ENCODE measurements at regions not wholly inside any gene's neighbourhood (a gene's known extent, or its start where the extent isn't known, plus 50 kb on each side); places are given as distances from the start of the nearest gene placed in this dataset.

DNA sequence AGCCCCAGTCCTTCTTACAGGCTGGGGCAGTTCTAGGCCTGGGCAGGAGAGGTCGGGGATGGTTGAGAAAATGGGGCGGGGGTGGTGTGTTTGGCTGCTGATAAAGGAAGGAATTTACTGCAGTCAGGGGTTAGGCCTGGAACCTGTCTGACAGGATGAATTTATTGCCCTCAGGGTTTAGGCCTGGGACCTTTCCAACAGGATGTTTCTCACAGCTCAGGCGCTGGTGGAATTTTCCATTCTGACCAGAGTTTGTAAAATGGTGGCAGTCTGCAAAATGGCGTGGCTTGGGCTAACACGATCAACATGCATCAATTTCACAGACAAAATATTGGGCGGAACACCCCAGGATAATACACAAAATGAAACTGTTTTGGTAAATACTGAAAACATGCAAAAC lies 83.5 kb upstream of the SPIN4 start:
- Histone ChIP-seq H2AFZ (ENCODE audit: low read length) (no peak overlapping the region), H3K27ac (ENCODE audit: low read depth, low read length) (no peak overlapping the region), H3K79me2 (ENCODE audit: insufficient read depth, low read length) (peaks cover 5% of the 10 kb centered on the region), H3K4me1 (ENCODE audit: insufficient read depth, low read length) (no peaks in the 10 kb centered on the region), H3K4me3 (ENCODE audit: insufficient read depth, low read length) (no peak overlapping the region), H3K27me3 (ENCODE audit: insufficient read depth, low read length) (no peaks in the 10 kb centered on the region), H4K20me1 (ENCODE audit: insufficient read depth, low read length) (no peaks in the 10 kb centered on the region), H3K9me3 (ENCODE audit: low read depth, low read length) (no peaks in the 10 kb centered on the region), H3K36me3 (ENCODE audit: insufficient read depth, low read length) (no peaks in the 10 kb centered on the region), H3K4me2 (ENCODE audit: insufficient read depth, low read length) (no peak overlapping the region)
- TF ChIP-seq, protein P1, sequence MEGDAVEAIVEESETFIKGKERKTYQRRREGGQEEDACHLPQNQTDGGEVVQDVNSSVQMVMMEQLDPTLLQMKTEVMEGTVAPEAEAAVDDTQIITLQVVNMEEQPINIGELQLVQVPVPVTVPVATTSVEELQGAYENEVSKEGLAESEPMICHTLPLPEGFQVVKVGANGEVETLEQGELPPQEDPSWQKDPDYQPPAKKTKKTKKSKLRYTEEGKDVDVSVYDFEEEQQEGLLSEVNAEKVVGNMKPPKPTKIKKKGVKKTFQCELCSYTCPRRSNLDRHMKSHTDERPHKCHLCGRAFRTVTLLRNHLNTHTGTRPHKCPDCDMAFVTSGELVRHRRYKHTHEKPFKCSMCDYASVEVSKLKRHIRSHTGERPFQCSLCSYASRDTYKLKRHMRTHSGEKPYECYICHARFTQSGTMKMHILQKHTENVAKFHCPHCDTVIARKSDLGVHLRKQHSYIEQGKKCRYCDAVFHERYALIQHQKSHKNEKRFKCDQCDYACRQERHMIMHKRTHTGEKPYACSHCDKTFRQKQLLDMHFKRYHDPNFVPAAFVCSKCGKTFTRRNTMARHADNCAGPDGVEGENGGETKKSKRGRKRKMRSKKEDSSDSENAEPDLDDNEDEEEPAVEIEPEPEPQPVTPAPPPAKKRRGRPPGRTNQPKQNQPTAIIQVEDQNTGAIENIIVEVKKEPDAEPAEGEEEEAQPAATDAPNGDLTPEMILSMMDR (IDR thresholded peaks at IDR 0.05; ENCODE audit: extremely low read depth, low read depth, low read length), result no peak
- DNase-seq (ENCODE audit: insufficient read length, low spot score, missing footprints), result no peak

DNA sequence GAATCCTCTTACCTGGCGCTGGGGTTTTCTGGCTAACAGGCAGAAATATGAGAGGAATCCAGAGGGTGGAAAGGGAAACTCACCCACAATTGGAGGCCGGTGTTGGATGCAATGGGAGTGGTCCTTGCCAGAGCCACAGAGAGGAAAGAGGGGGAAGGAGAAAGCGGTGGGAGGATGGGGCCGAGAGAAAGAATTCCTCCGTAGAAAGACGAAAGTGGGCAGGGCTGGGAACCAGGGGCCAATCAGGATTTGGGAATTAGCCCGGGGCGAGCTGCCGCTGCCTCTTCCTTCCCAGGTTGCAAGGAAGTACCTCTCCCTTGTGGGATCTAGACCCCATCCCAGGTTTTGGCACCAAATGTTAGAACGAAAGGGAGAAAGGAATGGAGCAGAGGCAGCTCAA lies 83.1 kb upstream of the SPIN4 start:
- H3K4me2 ChIP-seq (ENCODE audit: insufficient read depth, low read length), result no peak overlapping the region
- H4K20me1 ChIP-seq (ENCODE audit: insufficient read depth, low read length), result no peaks in the 10 kb centered on the region
- no peak overlapping the region for H3K4me3 ChIP-seq (ENCODE audit: insufficient read depth, low read length)
- TF ChIP-seq, protein P1 (IDR thresholded peaks at IDR 0.05; ENCODE audit: extremely low read depth, low read depth, low read length), result no peak
- H3K4me1 ChIP-seq (ENCODE audit: insufficient read depth, low read length), result no peaks in the 10 kb centered on the region
- H3K27ac ChIP-seq (ENCODE audit: low read depth, low read length), result no peak overlapping the region
- H3K9me3 ChIP-seq (ENCODE audit: low read depth, low read length), result no peaks in the 10 kb centered on the region
- H3K36me3 ChIP-seq (ENCODE audit: insufficient read depth, low read length), result no peaks in the 10 kb centered on the region
- H3K79me2 ChIP-seq (ENCODE audit: insufficient read depth, low read length), result peaks cover 5% of the 10 kb centered on the region
- H3K27me3 ChIP-seq (ENCODE audit: insufficient read depth, low read length), result no peaks in the 10 kb centered on the region
- H2AFZ ChIP-seq (ENCODE audit: low read length), result no peak overlapping the region
- DNase-seq (ENCODE audit: insufficient read length, low spot score, missing footprints), result no peak

DNA sequence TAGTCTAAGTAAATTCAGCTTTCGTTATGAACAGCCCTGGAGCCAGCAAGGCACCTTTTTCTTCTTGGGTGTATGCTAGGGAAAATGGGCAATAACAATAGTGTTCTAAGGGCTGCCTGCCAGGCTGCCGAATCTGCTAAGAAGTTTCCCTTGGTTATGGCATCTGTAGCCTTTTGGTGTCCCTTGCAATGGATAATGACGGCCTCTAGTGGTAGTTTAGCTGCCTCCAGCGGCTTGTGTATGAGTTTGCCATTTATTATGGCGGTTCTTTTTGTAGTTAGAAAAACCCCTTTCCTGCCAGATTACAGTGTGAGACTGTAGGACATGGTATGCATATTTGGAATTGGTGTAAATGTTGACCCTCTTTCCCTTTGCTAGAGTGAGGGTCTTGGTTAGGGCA lies 78.9 kb upstream of the SPIN4 start:
- H3K9me3 ChIP-seq (ENCODE audit: low read depth, low read length), result no peaks in the 10 kb centered on the region
- no peaks in the 10 kb centered on the region for H3K27me3 ChIP-seq (ENCODE audit: insufficient read depth, low read length)
- DNase-seq (ENCODE audit: insufficient read length, low spot score, missing footprints), result no peak
- H3K4me2 ChIP-seq (ENCODE audit: insufficient read depth, low read length), result no peak overlapping the region
- no peak overlapping the region for H2AFZ ChIP-seq (ENCODE audit: low read length)
- no peaks in the 10 kb centered on the region for H3K4me1 ChIP-seq (ENCODE audit: insufficient read depth, low read length)
- no peak overlapping the region for H3K27ac ChIP-seq (ENCODE audit: low read depth, low read length)
- TF ChIP-seq, protein P1 (IDR thresholded peaks at IDR 0.05; ENCODE audit: extremely low read depth, low read depth, low read length), result no peak
- H3K4me3 ChIP-seq (ENCODE audit: insufficient read depth, low read length), result no peak overlapping the region
- no peaks in the 10 kb centered on the region for H4K20me1 ChIP-seq (ENCODE audit: insufficient read depth, low read length)
- H3K79me2 ChIP-seq (ENCODE audit: insufficient read depth, low read length), result no peaks in the 10 kb centered on the region
- H3K36me3 ChIP-seq (ENCODE audit: insufficient read depth, low read length), result no peaks in the 10 kb centered on the region

DNA sequence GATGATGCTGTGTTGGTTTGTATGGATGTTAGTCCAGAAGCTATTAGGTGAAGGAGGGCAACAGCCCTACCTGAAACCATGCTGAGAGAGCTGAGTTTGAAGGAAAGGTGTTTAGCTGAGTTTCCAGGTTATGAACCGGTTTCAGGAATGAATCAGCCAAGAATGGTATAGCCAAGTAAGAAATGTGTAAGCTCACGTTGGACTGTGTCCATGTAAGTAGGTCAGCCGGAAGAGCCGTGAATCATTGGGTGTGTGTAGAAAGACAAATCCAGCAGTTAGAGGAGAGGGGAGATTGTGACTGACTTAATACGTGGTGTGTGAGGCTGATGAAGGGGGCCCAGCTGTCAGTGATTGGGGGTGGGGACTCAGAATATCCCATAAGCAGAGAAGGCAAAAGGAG lies 77.2 kb upstream of the SPIN4 start:
- Histone ChIP-seq H4K20me1 (ENCODE audit: insufficient read depth, low read length) (no peaks in the 10 kb centered on the region), H3K79me2 (ENCODE audit: insufficient read depth, low read length) (no peaks in the 10 kb centered on the region), H2AFZ (ENCODE audit: low read length) (no peak overlapping the region), H3K36me3 (ENCODE audit: insufficient read depth, low read length) (no peaks in the 10 kb centered on the region), H3K9me3 (ENCODE audit: low read depth, low read length) (no peaks in the 10 kb centered on the region), H3K4me3 (ENCODE audit: insufficient read depth, low read length) (no peak overlapping the region), H3K4me1 (ENCODE audit: insufficient read depth, low read length) (no peaks in the 10 kb centered on the region), H3K4me2 (ENCODE audit: insufficient read depth, low read length) (no peak overlapping the region), H3K27ac (ENCODE audit: low read depth, low read length) (no peak overlapping the region), H3K27me3 (ENCODE audit: insufficient read depth, low read length) (no peaks in the 10 kb centered on the region)
- DNase-seq (ENCODE audit: insufficient read length, low spot score, missing footprints), result no peak
- TF ChIP-seq, protein P1 (IDR thresholded peaks at IDR 0.05; ENCODE audit: extremely low read depth, low read depth, low read length), result no peak
